Kidney (tissue), 13 donors: ENCODE measurements at regions not wholly inside any gene's neighbourhood (a gene's known extent, or its start where the extent isn't known, plus 50 kb on each side); places are given as distances from the start of the nearest gene placed in this dataset.

ENCODE experiments used
- DNase-seq, 5 donors: peaks; one replicate each; pipeline ENCODE4 v3.0.0-alpha.2; 2013 to 2020
- FAIRE-seq: peaks from 2 replicates; lab custom pipeline; 2012; peaks lifted over from hg19 to GRCh38; lab: Jason Lieb, UNC
- H3K27ac ChIP-seq, 2 donors: one replicate each; pipeline ENCODE4 v1.7.0; 2013; ENCODE audit warnings: low read depth in 2 of 2, low read length in 2 of 2, inconsistent platforms in 1 of 2
- H3K27me3 ChIP-seq: one replicate; pipeline ENCODE4 v1.7.1; 2013; ENCODE audit warnings: low read length, inconsistent platforms; ENCODE audit not compliant: control insufficient read depth, insufficient read depth
- H3K36me3 ChIP-seq, 3 donors: one replicate each; pipeline versions ENCODE4 v1.7.0 to v1.7.1; 2013; ENCODE audit warnings: low read length in 3 of 3, control low read depth in 1 of 3, inconsistent platforms in 1 of 3; ENCODE audit not compliant: insufficient read depth in 3 of 3, control insufficient read depth in 2 of 3
- H3K4me1 ChIP-seq, 3 donors: one replicate each; pipeline versions ENCODE4 v1.7.0 to v1.7.1; 2013; ENCODE audit warnings: low read length in 3 of 3, inconsistent platforms in 1 of 3, low read depth in 1 of 3; ENCODE audit not compliant: control insufficient read depth in 2 of 3, insufficient read depth in 2 of 3
- H3K4me3 ChIP-seq, 3 donors: one replicate each; pipeline versions ENCODE4 v1.7.0 to v1.8.1; 2013; ENCODE audit warnings: low read length in 3 of 3, control low read depth in 1 of 3, inconsistent platforms in 1 of 3
- H3K9ac ChIP-seq, 3 donors: one replicate each; pipeline versions ENCODE4 v1.7.0 to v1.7.1; 2013; ENCODE audit warnings: low read length in 3 of 3, control low read depth in 1 of 3, inconsistent platforms in 1 of 3
- H3K9me3 ChIP-seq, 3 donors: one replicate each; pipeline versions ENCODE4 v1.7.0 to v1.7.1; 2013; ENCODE audit warnings: low read length in 3 of 3, control low read depth in 1 of 3, inconsistent platforms in 1 of 3; ENCODE audit not compliant: control insufficient read depth in 2 of 3, insufficient read depth in 1 of 3
- intact Hi-C: fragments of 100-400 bp; cut with DNase I; formaldehyde crosslinking; loops from one replicate; pipeline ENCODE4 v1.11.1; 2022
- TF ChIP-seq, protein P1 (sequence below): IDR thresholded peaks from 3 replicates; pipeline ENCODE4 v1.5.1; 2012; ENCODE audit warnings: mild to moderate bottlenecking, moderate library complexity, borderline replicate concordance; ENCODE audit not compliant: insufficient read depth; ENCODE audit errors: extremely low read depth
- donor health status: control.
- donor health status: control.
- donor health status: control.
- donor health status: control.
- donor health status: control.
- donor health status: DM: yes; HTN: yes; CAD: no.
- donor health status: Normal renal cell carcinoma (clear cell type).

DNA sequence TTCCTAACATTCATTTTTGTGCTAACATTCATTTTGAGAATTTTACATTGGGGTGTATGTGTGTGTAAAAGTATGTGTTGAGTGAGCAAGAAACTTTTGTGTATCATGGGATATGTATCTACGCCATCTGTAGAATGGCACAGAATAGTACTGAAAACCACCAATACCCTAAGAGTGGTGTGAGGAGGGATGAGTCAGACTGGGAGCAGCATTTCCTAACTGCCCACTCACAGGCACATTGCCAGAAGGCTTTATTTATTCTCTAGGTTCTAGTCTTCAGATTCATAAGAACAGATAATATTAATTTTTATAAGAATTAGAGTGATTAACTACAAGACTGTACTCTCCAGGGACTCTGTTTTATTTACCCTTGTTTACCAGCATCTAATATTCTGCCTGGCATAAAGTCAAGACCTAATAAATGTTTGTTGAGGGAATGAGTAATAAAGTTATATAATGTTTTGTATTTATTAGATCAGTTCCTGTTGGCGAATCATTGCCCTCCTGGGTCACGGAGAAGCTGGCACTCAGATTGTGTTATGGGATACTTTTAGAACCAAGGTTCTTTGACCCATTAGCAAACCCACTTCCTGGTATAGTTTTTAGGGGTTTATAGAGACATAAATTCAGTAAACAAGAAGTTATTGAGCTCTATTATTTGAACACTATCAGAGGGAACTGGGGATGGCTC, 159.1 kb upstream of the PPP2R2B start:
- H3K4me3 ChIP-seq = no peak overlapping the region
- no peaks in the 10 kb centered on the region for H3K27me3 ChIP-seq
- TF ChIP-seq, protein P1, sequence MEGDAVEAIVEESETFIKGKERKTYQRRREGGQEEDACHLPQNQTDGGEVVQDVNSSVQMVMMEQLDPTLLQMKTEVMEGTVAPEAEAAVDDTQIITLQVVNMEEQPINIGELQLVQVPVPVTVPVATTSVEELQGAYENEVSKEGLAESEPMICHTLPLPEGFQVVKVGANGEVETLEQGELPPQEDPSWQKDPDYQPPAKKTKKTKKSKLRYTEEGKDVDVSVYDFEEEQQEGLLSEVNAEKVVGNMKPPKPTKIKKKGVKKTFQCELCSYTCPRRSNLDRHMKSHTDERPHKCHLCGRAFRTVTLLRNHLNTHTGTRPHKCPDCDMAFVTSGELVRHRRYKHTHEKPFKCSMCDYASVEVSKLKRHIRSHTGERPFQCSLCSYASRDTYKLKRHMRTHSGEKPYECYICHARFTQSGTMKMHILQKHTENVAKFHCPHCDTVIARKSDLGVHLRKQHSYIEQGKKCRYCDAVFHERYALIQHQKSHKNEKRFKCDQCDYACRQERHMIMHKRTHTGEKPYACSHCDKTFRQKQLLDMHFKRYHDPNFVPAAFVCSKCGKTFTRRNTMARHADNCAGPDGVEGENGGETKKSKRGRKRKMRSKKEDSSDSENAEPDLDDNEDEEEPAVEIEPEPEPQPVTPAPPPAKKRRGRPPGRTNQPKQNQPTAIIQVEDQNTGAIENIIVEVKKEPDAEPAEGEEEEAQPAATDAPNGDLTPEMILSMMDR = no peak
- H3K9me3 ChIP-seq = no peaks in the 10 kb centered on the region
- FAIRE-seq (no peak), DNase-seq (no peak)
- no peak overlapping the region for H3K9ac ChIP-seq
- no peak overlapping the region for H3K27ac ChIP-seq
- intact Hi-C loops = no loop called here
- H3K36me3 ChIP-seq = no peaks in the 10 kb centered on the region
- no peaks in the 10 kb centered on the region for H3K4me1 ChIP-seq

DNA sequence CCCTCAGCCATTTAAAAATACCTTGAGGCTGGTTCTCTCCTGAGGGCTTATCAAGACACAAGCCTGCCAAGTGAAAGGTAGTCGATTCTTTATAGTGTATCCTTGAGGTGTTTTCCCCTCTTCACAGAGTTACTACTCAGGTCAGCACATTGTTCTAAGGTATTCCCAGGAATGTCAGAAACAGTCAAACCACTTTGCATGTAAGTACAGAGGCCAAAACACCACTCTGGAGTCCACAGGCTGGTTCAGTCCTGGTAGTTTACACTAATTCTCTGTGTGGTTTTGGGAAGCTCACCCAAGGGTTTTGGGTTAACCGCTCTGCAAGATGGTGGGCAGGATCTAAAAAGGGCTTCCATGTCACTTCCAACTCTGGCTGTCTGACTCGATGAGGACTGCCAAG, 162.3 kb upstream of the PPP2R2B start:
- no peak overlapping the region for H3K4me3 ChIP-seq
- no peak for FAIRE-seq
- TF ChIP-seq, protein P1 = no peak

DNA sequence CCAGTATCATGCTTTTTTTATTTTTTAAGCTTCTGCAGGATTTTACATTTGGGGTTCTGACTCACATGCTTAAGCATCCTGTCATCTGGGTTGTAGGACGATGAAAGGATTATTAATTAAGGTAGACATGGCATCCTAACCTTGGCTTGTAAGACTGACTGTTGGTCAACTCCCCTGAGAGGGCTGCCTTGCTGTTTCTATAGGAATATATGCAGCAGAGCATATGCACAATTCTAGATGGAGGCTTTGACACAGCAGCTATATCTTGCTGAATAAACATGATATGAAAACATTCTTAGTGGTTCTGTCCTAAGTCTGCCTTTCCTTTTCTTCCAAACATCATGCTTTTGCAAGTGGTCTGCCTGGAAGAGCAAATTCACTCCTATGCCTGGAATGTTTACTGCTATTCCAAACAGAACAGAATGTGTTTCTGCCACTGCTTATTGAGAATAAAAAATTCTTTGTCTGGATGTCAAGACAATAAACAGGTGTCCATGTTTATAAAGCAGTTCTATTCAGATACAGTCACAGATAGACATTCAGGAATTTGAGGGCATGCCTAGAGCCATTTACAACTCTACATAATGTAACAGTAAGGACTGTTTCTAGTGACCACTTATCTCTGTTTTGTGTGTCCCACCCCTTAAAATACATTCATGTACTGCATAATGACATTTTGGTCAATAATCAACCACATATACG, 166.2 kb upstream of the PPP2R2B start:
- Histone ChIP-seq H3K27ac (no peak overlapping the region), H3K9me3 (no peaks in the 10 kb centered on the region), H3K36me3 (no peaks in the 10 kb centered on the region), H3K9ac (no peak overlapping the region), H3K4me1 (no peaks in the 10 kb centered on the region), H3K4me3 (no peak overlapping the region), H3K27me3 (no peaks in the 10 kb centered on the region)
- DNase-seq = no peak
- intact Hi-C loops = no loop called here
- TF ChIP-seq, protein P1 = no peak
- FAIRE-seq = no peak

More for the DNA sequence above, 162.3 kb upstream of the PPP2R2B start:
- Histone ChIP-seq H3K27me3 (no peaks in the 10 kb centered on the region), H3K9me3 (no peaks in the 10 kb centered on the region), H3K27ac (no peak overlapping the region), H3K36me3 (no peaks in the 10 kb centered on the region), H3K9ac (no peak overlapping the region), H3K4me1 (no peaks in the 10 kb centered on the region)
- DNase-seq = no peak
- intact Hi-C loops = no loop called here
